Stimulated activated CD4-positive, alpha-beta T cell treated with anti-CD3 and anti-CD28 coated beads, Interleukin-1b, Interleukin-23, amount 100 ng/mL, for 24 hours (primary cell): ENCODE measurements at regions not wholly inside any gene's neighbourhood (a gene's known extent, or its start where the extent isn't known, plus 50 kb on each side); places are given as distances from the start of the nearest gene placed in this dataset.
"Not testable (repeated sequence)": the region's sequence is repeated elsewhere in the genome, so short reads cannot be mapped to it uniquely, and the experiment has no call there.

Source experiments
- DNase-seq, 4 experiments: peaks; one replicate each; pipeline ENCODE4 v3.0.0-alpha.2; 2020; ENCODE audit warnings: low read depth in 4 of 4, low spot score in 1 of 4

DNA sequence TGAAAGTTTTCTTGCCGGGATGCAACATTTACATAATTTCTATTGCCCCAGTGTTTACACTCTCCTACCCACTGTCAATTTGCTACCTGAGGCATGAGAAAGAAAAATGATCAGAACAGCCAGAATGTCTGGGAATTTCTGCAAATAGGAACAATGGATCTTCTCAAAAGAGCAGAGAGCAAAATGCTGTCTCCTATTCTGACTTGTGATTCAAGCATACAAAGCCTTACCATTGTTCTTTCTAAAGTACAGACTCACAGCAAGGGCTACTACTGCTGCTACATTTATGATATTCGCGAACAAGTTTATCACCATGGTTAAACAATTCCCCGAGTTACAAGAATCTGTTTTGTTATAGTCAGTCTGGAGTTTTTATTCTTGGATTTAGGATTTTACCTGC is 329.9 kb upstream of the CELF2 start:
- no peak for DNase-seq

DNA sequence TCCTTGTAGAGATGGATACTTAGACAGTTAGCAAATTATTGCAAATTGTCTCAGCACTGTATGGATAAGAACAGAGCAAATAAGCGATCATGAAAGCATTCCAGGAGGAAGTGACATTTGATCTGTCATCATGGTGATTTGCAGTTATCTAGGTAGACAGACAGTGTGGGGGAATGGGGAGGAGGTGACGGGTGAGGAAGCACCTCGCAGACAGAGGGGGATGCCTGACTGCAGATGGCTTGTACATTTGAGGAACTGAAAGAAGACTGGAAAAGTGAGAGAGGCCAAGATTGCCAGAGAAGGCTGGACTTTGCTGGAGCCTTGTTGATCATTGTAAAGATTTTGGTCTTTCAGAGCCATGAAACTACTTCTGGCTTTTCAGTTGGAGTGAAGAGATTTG is 318.2 kb upstream of the CELF2 start:
- DNase-seq: no peak

DNA sequence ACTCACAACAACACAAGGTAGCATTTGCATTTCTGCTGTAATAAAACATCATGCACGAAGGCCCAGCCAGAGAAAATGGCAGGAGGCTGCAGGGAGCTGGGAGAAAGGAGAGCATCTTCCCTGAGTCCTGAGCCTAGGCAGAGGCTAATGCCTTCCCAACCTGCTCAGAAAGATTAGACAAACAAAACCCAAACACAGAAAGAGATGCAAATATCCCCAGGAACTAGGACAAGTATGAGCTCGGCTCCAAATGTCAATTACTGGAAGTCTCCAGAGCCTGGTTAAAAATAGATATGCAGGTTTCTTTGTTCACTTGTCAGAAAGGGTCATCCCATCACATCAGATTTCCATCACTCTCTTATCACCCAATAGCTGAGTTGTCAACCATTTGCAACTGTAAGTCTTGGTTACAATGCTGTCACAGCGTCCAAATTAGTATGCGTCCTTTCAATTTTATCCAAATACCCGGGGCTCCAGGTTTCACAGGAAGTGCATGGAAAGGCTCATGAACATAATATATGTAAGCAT is 316.5 kb upstream of the CELF2 start:
- DNase-seq: no peak

DNA sequence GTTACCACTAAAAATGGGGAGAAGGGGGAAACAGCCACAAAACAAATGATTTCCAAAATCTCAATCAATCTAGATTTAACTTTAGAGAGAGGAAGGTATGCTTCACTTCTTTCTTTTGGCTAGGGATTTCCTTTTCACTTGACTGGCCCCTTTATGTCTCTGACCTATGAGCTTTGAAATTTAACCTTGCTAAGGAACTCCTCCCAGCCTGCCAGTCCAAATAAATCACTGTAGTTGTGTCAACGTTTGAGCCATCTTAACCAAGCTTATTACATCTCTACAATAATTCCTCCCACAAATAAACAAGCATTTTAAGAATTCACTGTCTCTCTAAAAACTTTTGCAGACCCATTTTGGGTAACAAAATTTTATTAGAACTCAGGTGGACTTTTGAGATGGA is 315.5 kb upstream of the CELF2 start:
- no peak for DNase-seq

DNA sequence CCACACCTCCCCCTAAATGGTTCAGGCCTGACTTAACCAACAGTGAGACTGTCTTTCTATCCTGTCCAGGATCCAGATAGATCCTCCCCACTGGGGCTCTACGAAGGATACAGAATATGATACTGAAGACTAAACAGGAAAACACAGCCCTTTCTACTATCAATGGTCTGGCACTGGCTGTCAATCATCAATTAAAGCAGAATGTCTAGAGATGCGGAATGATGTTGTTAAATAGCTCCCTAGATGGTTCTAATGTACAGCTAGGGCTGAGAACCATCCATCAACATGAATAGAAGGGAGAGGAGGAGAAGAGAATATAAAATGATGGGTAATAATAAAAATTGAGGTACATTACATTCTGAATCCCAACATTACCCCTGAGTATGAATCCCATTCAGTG is 314.3 kb upstream of the CELF2 start:
- DNase-seq: no peak

DNA sequence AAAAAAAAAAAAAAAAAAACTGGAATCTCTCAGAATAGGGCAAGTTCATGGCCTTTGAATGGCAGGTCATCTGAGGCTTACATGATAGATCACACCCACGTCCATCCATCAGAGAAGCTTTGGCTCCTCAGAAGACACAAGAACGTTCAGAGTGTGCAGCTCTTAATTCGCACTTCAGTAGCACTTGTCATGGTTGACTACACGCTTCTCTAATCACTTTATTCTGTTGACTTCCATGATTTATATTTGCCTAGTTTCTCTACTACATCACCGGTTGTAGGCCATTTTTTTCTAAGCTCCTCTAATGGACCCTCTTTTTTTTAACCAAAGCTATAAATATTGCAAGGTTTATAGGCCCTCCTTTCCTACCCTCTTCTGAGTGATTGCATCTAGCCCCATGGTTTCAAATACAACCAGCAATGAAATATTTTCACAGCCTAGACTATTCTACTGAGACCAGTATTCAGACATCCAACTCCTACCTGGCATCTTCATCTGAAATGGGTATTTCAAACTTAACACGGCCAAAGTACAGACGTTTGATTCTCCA is 305.4 kb upstream of the CELF2 start:
- DNase-seq: no peak

DNA sequence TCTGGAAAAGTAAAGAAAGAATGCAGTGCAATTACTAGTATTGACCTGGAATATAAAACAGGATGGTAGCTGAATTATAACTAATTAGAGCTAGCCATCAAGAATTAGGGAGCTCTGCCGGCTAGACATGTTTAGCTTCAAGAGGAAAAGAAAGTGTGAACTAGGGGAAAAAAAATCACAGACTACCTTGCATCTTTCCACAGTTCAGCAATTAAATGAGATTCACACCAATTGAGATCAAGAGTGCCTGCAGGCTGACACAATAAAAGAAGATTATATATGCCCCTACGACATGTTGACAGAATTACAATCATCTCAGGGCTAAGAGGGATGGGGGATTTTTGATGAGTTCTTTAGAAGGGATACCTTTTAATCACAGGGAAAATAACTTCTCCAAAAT is 303.3 kb upstream of the CELF2 start:
- no peak for DNase-seq

DNA sequence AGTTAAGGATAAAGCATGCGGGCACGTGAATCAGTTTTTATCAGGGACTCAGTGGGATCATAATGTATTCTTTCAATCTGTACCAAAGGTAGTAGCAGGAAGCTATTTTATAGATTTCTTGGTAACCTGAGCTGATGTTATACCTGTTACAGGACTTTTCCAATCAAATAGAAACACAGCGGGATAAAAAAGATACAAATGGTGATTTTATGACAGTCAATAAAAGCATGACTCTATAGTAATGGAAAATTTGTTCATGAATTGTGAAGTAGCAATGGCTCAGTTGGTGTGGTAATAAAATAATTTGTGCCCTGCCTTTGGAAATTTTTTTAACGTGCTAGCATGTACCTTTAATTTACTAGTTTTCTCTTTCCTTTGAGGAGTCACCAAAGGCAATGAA is 300.7 kb upstream of the CELF2 start:
- no peak for DNase-seq

DNA sequence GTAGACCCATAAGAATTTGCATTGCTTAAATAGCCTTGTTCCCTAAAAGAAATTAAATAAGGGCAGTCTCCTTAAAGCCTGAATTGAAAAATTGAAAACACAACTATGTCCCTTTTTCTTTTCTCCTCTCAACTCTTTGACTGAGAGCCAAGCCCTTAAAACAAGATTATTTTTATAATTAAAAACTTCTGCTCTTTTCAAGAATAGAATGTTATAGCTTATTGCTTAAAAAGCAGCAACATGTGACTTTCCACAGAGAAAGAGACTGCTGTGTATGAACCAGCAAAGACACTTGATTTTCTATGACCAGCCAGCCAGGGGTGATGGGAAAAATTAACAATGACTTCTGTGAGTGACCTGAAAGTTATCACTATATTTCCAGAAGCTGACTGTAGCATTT is 295.2 kb upstream of the CELF2 start:
- no peak for DNase-seq

DNA sequence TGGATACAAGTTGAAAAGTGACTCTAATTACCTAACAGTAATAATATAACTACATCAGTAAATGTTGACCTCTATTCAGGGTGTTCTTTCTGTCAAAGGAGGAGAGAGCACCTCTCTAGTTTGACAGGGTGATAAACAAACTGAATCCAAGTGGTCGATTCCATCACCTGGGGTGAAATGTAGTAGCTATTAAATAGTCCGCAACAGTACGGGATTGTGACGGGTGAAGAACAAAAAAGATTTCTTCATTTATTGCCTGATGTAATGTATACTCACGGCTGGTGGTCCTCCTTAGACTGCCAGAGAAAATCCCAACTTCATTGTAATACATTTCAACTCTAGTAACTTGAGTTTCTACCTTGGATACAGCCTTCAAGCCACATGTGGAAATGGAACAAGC is 292.5 kb upstream of the CELF2 start:
- no peak for DNase-seq

DNA sequence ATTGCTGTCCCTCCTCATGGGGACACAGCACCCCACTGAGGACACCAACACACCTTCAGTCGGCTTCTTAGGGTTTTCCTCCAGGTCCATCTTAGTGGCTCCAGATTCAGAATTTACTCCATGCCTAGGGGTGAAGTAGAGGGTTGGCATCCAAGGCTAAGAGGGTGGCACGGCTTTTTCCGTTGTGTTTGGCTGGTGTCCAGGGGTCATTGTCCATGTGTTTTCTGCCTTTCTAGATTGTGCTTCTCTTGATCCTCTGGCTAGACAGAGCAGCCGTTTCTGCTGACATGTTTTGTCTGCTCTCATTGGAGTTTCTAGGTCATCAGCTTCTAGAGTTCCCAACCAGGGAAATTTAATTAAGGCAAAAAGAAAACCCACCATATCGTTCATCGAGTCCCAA is 291.6 kb upstream of the CELF2 start:
- DNase-seq: no peak

DNA sequence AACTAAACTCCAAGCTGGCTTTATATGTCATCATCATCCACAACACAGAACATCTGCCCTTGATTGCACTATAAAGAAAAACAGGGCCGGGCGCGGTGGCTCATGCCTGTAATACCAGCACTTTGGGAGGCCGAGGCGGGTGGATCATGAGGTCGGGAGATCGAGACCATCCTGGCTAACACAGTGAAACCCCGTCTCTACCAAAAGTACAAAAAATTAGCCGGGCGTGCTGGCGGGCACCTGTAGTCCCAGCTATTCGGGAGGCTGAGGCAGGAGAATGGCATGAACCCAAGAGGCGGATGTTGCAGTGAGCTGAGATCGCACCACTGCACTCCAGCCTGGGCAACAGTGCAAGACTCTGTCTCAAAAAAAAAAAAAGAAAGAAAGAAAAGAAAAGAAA is 290.3 kb upstream of the CELF2 start:
- DNase-seq: not testable (repeated sequence)

DNA sequence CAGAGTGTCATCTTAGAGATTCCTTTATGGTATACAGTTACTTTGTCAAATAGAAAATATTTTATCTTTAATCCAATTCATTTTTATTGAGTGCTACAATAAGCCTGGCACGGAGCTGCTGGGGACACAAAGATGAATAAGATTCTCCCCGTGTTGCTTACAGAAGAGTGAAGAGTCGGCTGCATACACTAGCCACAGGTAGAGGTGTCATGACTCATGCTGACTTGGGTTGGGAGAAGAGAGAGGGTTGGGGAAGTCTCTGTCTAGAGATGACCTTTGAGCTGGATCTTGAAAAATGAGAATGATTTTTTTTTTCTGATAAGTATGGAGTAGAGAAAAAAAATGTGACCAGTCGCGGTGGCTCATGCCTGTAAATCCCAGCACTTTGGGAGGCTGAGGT is 289.9 kb upstream of the CELF2 start:
- no peak for DNase-seq

DNA sequence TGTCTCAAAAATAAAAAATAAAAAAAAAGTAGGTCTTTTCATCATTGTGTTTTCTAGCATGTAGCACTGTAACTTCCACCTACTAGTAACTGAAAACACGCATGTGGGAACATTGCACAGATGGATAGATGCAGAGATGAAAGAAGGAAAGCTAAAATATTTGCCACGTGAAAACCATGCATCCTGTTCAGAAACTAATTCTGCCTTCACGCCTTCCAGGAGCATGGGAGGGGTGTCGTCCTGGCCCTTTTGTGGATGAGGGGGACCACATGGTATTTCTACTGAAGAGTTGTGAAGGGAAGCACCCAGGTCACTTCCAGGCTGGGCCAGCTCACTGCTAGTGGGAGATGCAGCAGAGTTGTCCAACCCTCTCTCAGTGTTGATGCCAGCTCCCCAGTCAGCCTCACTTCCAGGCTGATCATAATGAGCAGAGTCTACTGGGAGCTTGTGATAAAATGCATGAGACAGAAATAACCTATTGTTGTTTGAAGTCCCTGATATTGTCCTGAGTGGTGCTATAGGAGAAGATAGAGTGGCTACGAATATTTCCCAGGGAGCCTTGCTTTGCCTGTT is 287.1 kb upstream of the CELF2 start:
- DNase-seq: no peak

DNA sequence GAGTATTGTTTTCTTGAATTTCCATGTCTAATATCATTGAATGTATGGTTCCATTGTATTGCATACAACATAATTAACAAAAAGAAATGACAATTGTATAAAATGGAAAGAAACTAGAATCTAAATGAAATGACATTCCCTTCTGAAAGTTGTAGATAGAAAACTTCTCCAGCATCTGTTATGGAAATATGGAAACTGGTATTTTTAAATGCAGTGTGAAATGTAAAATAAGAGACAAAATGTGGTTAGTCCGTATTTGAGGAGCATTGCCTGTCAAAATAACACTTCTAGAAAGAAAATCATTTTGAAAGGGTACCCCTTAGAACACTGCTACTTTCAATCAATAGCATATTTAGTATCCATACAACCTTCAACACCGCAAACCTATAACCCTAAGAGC is 286.3 kb upstream of the CELF2 start:
- DNase-seq: no peak

DNA sequence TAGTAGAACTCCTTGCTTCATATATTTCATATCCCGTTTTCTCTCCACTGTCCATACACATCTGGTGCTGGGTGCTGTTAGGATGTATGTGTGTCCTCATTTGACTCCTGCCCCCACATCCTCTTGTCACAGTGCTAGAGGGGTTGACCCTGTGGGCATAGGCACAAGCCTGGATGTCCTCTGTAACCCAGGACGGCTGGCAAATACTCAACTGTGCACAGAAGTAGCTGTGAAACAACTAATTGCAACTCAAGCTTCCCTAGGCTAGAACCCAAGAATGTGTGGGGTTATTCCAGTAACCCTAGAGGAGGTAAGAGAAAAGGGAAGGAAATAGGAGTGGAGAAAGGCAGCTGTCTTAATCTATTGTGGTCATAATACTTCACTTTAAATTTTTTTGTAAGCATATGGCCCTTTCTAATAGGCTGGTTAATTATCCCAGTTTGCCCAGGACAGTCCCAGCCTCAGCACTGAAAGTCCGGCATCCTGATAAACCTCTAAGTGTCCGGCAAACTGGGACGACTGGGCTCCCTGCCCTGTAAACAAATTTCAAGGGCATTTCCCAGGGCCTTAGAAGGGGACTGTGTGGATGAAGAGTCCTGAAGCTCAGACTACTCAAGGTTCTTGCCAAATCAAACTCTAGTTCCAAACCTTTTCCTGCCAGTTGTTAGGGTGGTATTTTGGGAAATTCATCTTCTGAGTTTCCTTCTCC is 283.2 kb upstream of the CELF2 start:
- no peak for DNase-seq

DNA sequence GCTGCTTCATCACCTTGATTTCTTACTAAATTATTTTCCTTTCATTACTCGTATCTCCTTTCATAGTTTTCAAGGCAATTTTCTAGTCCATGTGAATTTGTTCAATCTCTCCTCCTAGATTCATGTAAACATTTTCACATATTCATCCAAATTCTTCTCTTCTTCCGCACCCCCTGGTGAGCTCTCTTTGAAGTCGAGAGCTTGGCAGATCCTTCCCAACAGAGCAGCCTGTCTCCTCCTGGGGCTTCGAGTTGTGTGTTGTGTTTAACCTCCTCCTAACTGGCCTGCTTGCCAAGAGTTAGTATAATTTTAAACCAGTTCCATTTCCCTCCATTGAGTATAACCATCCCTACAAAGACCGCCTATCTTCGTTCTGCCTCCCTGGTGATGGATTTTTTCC is 272.4 kb upstream of the CELF2 start:
- DNase-seq: no peak

DNA sequence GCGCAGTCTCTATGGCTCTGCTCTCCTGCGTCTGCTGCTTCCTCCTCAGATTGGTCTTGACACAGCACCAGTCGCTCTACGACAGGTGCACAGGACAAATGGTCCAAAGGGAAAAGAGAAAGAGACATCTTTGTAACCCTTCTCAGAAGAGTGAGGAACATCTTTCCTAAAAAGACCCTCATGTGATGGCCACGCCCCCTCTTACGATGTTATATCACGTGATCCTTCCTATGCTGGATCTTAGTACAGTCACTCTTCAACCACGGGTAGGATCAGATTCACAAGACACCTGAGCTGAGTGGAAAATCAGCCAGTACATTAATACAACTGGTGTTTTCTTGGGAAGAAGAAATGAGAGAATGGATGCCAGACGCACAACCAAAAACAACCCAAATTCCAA is 262.2 kb upstream of the CELF2 start:
- no peak for DNase-seq

DNA sequence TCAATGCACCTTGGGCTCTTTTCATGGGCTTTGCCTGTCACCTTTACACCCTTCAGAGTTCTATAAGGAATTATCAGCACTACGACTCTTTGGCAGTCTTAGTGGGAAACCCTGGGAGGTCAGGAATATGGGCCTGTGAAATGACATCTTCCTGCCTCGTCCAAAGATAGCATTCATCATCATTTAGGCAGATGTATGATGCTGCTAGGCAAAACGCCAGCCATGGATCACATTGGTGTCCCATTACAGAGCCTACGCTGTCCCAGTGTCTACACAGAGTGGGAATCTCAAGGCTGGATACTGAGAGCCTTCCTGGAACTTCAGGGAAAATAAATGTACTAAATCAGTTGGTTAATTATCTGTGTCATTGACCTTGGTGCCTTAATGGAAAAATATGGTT is 259.4 kb upstream of the CELF2 start:
- DNase-seq: no peak

DNA sequence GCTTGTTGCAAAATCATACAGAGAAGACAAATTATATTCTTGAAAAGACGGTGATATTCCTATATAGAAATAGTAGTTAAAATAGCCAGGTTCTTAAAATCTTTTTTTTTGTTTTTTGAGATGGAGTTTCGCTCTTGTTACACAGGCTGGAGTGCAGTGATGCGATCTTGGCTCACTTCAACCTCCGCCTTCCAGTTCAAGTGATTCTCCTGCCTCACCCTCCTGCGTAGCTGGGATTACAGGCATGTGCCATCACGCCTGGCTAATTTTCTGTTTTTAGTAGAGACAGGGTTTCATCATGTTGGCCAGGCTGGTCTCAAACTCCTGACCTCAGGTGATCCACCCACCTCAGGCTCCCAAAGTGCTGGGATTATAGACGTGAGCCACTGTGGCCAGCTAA is 257.9 kb upstream of the CELF2 start:
- DNase-seq: not testable (repeated sequence)

DNA sequence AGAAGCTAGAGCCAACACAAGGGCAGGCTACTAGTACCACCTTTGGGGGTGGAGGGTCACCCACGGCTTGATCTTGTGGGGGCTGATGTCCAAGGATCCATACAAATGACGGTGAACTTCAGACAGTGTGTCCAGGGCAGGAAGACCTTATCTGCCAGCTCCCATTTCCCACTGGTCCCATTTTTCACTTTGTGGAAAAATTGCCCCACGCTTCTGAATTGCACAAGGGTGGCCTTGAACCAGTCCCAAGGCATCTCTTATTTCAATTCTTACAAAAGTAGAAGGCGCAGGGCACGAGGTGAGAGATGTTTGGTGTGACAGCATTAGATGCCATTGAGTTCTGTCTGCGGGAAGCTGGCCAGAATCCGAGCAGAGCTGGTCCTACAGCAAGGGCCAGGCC is 252.7 kb upstream of the CELF2 start:
- no peak for DNase-seq

DNA sequence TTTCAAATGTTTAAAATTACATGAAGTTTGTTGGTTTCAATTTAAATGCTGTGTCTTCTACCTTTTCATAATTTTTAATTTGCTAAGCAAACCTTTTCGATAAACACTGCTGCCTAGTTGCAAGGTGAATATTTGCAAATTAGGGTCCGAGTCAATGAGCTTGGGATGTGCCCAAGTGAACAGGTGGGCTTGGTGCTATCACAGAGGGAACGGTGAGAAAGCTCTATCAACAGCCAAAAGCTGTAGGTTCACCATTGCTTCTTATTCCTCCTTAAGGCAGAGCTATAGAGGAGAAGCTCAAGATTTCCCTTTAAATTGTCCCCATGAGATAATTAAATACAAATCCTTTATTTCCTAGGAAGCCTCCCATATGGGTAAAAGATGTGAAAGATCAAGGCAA is 245.3 kb upstream of the CELF2 start:
- DNase-seq: no peak
